ENCODE measurements at regions not wholly inside any gene's neighbourhood (a gene's known extent, or its start where the extent isn't known, plus 50 kb on each side); places are given as distances from the start of the nearest gene placed in this dataset.
"Not testable (repeated sequence)": the region's sequence is repeated elsewhere in the genome, so short reads cannot be mapped to it uniquely, and the experiment has no call there.

- peak in 1 of 2 donors; percentile 2 for DNase-seq
Measured at GRCh38 chr4:171334549-171334948, 478.7 kb upstream of the GALNTL6 start.

- DNase-seq, result no peak
Measured at GRCh38 chr4:171308661-171309060, 504.5 kb upstream of the GALNTL6 start.

- not testable (repeated sequence) for DNase-seq
Measured at GRCh38 chr4:171298048-171298718, 515.0 kb upstream of the GALNTL6 start.

GRCh38 chr4:171288816-171289432 lies 524.3 kb upstream of the GALNTL6 start:
- DNase-seq, result no peak

- no peak for DNase-seq
Measured at GRCh38 chr4:171281359-171281758, 531.8 kb upstream of the GALNTL6 start.

- no peak for DNase-seq
Measured at GRCh38 chr4:171279131-171279530, 534.1 kb upstream of the GALNTL6 start.

GRCh38 chr4:171266671-171267070 lies 546.5 kb upstream of the GALNTL6 start:
- no peak for DNase-seq

- DNase-seq, result no peak
Measured at GRCh38 chr4:171265190-171265818, 547.9 kb upstream of the GALNTL6 start.

- DNase-seq, result no peak
Measured at GRCh38 chr4:171256223-171256622, 557.0 kb upstream of the GALNTL6 start.

GRCh38 chr4:171246948-171247347 lies 566.3 kb upstream of the GALNTL6 start:
- no peak for DNase-seq

GRCh38 chr4:171242831-171243230 lies 570.4 kb upstream of the GALNTL6 start:
- DNase-seq, result no peak

GRCh38 chr4:171239196-171239595 lies 574.0 kb upstream of the GALNTL6 start:
- DNase-seq, result peak in 1 of 2 donors; percentile 73

GRCh38 chr4:171235521-171235920 lies 577.7 kb upstream of the GALNTL6 start:
- DNase-seq, result peak; percentile 76 to 89

- DNase-seq, result not testable (repeated sequence)
Measured at GRCh38 chr4:171229354-171229753, 583.9 kb upstream of the GALNTL6 start.

GRCh38 chr4:171221181-171221580 lies 592.0 kb upstream of the GALNTL6 start:
- DNase-seq, result no peak

GRCh38 chr4:171203425-171203824 lies 609.8 kb upstream of the GALNTL6 start:
- DNase-seq, result no peak

- DNase-seq, result no peak
Measured at GRCh38 chr4:171202908-171203307, 610.3 kb upstream of the GALNTL6 start.

- DNase-seq, result no peak
Measured at GRCh38 chr4:171186700-171187099, 626.5 kb upstream of the GALNTL6 start.

- no peak for DNase-seq
Measured at GRCh38 chr4:171181090-171181489, 632.1 kb upstream of the GALNTL6 start.

- no peak for DNase-seq
Measured at GRCh38 chr4:171170671-171171070, 642.5 kb upstream of the GALNTL6 start.

- DNase-seq, result no peak
Measured at GRCh38 chr4:171169396-171169795, 643.8 kb upstream of the GALNTL6 start.

GRCh38 chr4:171162478-171162877 lies 650.7 kb upstream of the GALNTL6 start:
- no peak for DNase-seq

GRCh38 chr4:171157462-171158082 lies 655.6 kb upstream of the GALNTL6 start:
- DNase-seq, result no peak

GRCh38 chr4:171142639-171143038 lies 670.6 kb upstream of the GALNTL6 start:
- no peak for DNase-seq

Measured in inflammatory macrophage (primary cell).